NCI-H1092 (cell line): ENCODE measurements at regions not wholly inside any gene's neighbourhood (a gene's known extent, or its start where the extent isn't known, plus 50 kb on each side); places are given as distances from the start of the nearest gene placed in this dataset.
"Not testable (repeated sequence)": the region's sequence is repeated elsewhere in the genome, so short reads cannot be mapped to it uniquely, and the experiment has no call there.

ENCODE experiments used
- DNase-seq: peaks from one replicate; lab custom pipeline; 2025; lab: John Stamatoyannopoulos, UW

- no peak for DNase-seq
These were observed 59.7 kb downstream of the HMGB3 start for GRCh38 chrX:151042842-151043241.

- DNase-seq = not testable (repeated sequence)
These were observed 83.2 kb downstream of the HMGB3 start for GRCh38 chrX:151066373-151066772.

DNA sequence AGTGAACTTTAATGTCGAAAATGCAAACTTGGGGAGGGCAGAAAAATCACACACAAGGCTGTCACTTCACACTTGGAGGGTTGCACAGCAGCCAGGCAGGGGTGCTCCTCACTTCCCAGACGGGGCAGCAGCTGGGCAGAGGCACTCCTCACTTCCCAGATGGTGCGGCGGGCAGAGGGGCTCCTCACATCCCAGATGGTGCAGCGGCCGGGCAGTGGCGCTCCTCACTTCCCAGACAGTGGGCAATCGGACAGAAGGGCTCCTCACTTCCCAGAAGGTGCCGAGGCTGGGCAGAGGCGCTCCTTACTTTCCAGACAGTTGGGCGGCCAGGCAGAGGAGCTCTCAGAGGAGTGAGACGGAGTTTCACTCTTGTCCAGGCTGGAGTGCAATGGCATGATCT lies 90.6 kb downstream of the HMGB3 start:
- DNase-seq = no peak

DNA sequence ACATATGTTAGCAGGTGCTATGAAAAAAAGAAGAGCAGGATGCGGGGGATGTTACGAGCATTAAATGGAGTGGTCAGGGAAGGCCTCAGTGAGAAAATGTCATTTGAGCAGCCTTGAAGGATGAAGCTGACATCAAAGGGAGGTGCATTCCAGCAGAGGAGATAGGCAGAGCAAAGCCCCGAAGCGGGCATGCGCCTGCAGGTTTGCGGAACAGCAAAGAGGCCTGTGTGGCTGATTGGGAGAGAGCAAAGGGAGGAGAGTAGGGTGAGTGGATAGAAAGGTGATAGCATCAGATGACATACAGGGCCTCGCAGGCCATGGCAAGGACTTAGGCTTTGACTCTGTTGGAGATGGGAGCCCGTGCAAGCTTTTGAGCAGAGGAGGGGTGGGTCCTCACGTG lies 95.4 kb upstream of the GPR50 start:
- no peak for DNase-seq

DNA sequence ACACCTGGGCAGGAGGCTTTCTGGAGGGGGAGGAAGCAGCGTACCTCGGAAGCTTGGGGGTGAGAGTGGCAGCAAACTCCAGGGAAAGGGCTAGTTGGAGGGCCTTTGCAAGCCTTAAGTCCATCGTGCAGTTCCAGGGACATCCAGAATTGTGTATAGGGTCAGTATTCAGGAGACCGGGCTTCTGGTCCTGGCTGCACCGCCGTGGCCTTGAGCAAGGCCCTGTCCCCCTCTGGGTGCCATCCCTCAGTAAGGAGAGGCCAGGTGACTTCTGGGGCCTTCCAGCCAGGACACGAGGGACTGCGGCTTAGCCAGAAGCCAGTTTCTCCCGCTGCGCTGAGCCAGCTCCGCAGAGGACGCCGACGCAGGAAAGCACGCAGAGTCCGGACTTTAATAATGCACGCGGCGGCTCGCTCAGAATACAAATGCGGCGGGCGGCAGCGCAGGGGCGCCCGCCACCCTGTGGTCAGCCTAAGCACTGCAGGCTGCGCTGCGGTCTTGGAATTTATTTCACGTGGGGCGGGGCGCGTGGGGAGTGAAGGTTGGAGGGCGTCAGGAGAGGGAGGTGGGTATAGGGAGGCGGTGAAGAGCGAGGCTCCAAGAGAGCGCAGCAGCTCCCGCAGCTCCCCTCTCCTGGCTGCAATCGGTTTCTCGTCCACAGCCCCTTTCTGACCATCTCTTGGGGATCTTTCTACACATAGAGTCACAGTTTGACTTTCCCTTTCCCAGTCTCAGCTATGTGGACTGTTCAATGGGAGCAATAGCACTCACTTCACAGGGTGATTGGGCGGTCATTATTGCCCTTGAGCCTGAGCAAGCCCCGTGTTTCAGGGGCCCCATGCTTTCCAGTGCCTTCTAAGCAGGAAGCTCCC lies 94.1 kb upstream of the GPR50 start:
- peak; percentile 32 for DNase-seq

DNA sequence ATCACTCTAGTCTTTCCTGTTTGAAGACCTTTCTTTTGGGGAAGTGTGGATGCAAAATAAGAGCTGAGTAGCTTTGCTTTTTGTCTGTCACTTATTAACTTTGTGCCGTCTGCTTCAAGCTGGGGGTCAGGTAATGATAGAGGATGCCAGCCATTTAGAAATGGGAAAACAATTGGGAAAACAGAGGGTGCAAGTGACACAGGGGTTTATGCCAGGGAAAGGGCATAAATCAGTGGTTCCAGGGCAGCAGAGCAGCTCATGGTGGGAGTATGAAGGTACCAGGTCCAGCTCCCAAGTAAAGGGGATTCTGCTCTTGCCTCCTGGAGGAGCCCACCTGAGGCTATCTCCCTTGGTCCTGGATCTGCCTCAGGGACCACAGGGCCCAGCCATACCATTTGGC lies 91.9 kb upstream of the GPR50 start:
- no peak for DNase-seq

- DNase-seq = no peak
These were observed 91.2 kb upstream of the GPR50 start for GRCh38 chrX:151085207-151085606.

DNA sequence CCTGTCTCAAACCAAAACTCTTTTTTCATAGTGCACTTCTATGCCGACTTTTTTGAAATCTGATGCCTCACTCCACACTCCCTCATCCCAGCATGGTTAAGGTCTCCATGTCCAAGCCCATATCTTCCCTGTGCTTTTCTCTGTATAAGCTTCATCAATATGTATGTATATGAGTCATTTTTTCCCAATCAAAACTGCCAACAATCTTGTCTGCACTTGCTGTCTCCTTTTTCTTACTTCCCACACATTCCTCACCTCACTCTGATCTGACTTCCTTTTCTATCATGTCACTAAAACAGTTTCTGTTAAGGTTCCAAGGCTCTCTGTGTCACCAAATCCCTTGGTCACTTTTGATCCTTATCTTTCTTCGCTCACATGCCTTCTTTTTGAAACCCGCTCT lies 88.2 kb upstream of the GPR50 start:
- no peak for DNase-seq

- DNase-seq = no peak
These were observed 77.4 kb upstream of the GPR50 start for GRCh38 chrX:151099001-151099400.

DNA sequence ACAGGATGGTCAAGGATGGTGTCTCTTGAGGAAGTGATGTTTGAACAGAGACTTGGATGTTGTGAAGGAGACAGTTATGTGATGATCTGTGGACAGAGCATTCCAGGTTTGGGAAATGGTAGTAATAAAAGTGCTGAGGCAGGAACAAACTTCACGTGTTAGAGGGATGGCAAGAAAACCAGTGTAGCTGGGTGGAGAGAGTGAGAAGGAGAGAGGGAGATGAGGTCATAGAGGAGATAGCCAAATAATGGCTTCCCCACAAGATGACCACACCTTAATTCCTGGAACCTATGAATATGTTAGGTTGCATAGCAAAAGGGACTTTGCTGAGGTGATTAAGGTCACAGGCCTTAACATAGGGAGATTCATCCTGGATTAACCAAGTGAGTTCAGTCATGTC lies 75.6 kb upstream of the GPR50 start:
- no peak for DNase-seq

DNA sequence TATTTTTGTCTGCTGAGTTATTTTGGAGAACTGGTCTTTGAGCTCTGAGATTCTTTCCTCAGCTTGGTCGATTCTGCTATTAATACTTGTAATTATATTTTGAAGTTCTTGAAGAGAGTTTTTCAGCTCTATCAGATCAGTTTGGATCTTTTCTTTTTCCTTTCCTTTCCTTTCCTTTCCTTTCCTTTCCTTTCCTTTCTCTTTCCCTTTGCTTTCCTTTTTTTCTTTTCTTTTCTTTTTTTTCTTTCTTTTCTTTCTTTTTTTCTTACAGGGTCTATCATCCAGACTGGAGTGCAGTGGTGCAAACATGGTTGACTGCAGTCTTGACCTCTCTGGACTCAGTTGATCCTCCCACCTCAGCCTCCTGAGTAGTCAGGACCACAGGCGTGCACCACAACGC lies 63.2 kb upstream of the GPR50 start:
- DNase-seq = not testable (repeated sequence)
